ENCODE measurements at regions not wholly inside any gene's neighbourhood (a gene's known extent, or its start where the extent isn't known, plus 50 kb on each side); places are given as distances from the start of the nearest gene placed in this dataset.

DNA sequence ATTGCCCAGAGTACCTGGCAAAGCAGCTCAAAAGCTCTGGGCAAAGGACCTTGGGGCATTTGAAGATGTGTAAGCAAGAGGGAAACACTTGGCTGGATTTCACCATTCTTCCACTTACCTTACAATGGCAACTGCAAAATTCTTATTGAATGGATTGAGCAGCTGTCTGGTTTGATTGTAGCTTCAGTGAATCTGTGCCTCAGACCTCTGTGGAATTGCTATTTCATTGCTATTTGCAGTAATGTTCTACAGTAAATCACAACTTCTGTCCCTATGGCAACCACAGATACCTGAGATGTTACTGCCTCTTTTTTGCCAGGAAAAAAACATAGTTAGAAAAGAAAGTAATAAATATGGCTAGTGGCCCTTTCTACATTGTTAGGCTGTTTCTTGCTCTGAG, 519.5 kb downstream of the SUCLA2 start:
- TF ChIP-seq, protein P1, sequence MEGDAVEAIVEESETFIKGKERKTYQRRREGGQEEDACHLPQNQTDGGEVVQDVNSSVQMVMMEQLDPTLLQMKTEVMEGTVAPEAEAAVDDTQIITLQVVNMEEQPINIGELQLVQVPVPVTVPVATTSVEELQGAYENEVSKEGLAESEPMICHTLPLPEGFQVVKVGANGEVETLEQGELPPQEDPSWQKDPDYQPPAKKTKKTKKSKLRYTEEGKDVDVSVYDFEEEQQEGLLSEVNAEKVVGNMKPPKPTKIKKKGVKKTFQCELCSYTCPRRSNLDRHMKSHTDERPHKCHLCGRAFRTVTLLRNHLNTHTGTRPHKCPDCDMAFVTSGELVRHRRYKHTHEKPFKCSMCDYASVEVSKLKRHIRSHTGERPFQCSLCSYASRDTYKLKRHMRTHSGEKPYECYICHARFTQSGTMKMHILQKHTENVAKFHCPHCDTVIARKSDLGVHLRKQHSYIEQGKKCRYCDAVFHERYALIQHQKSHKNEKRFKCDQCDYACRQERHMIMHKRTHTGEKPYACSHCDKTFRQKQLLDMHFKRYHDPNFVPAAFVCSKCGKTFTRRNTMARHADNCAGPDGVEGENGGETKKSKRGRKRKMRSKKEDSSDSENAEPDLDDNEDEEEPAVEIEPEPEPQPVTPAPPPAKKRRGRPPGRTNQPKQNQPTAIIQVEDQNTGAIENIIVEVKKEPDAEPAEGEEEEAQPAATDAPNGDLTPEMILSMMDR (IDR thresholded peaks at IDR 0.05; ENCODE audit: unreplicated experiment), result no peak
- Mint-ChIP-seq H3K9me3 (ENCODE audit: low read depth) (no peaks in the 10 kb centered on the region), H3K36me3 (ENCODE audit: insufficient read depth) (no peaks in the 10 kb centered on the region), H3K4me1 (ENCODE audit: low read depth) (peaks cover 5% of the 10 kb centered on the region), H3K27me3 (no peaks in the 10 kb centered on the region), H3K27ac (no peak overlapping the region), H3K4me3 (ENCODE audit: low read depth) (no peak overlapping the region)
- DNase-seq (ENCODE audit: low spot score, unreplicated experiment), result no peak

DNA sequence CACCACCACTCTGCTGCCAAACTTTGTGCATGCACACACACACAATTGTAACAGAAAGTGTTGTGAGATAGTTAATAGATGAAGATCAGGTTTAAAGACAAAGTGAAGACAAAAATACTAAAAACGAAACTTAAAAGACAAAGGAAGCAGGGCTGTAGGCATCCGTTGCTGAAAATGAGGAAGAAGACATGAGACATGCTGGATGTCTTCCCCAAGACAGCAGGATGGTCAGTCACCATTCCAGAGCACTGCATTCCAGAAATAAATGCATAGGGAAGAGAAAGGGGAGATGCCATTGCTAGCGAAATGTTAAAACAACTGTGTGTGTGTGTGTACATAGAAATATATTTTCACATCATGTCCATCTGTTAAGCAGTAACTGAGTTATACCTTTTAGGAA, 520.1 kb downstream of the SUCLA2 start:
- Mint-ChIP-seq H3K4me1 (ENCODE audit: low read depth) (peaks cover 5% of the 10 kb centered on the region), H3K27me3 (no peaks in the 10 kb centered on the region), H3K36me3 (ENCODE audit: insufficient read depth) (no peaks in the 10 kb centered on the region), H3K27ac (no peak overlapping the region), H3K9me3 (ENCODE audit: low read depth) (no peaks in the 10 kb centered on the region), H3K4me3 (ENCODE audit: low read depth) (no peak overlapping the region)
- TF ChIP-seq, protein P1 (IDR thresholded peaks at IDR 0.05; ENCODE audit: unreplicated experiment), result no peak
- no peak for DNase-seq (ENCODE audit: low spot score, unreplicated experiment)

DNA sequence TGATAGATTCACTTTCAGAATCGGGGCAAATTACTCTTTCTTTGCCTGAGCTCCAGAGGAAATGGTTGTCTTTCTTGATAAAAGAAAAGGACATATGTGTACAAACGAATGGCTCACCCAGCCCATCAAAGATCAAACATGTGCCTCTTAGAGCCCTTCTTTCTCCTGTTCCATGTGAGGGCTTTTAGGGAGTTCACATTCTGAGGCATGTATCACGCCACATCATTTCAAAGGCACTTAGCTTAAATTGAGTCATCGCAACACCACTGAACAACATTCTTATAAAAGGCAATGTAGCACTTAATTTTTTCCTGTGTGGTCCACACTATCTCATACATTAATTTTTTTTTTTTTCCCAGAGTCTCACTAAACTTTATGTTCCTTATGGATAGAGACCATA, 521.0 kb downstream of the SUCLA2 start:
- Mint-ChIP-seq H3K4me3 (ENCODE audit: low read depth) (no peak overlapping the region), H3K27me3 (no peaks in the 10 kb centered on the region), H3K27ac (no peak overlapping the region), H3K36me3 (ENCODE audit: insufficient read depth) (no peaks in the 10 kb centered on the region), H3K4me1 (ENCODE audit: low read depth) (peaks cover 5% of the 10 kb centered on the region), H3K9me3 (ENCODE audit: low read depth) (no peaks in the 10 kb centered on the region)
- DNase-seq (ENCODE audit: low spot score, unreplicated experiment), result no peak
- TF ChIP-seq, protein P1 (IDR thresholded peaks at IDR 0.05; ENCODE audit: unreplicated experiment), result no peak

DNA sequence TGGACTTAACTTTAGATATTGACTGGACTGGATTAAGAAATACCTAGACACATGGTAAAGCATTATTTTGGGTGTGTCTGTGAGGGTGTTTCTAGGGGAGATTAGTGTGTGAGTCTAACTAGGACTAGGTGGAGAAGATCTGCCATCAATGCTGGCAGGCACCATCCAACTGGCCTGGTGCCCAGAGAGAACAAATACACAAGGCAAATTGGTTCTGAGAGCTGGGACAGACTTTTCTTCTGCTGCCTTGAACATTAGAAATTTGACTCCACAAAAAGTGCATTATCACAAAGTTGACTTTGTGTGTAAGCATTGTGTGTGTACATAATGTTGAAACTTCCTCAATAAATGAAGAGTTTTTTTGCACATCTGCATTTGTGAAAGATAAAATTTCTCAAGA, 522.1 kb downstream of the SUCLA2 start:
- TF ChIP-seq, protein P1 (IDR thresholded peaks at IDR 0.05; ENCODE audit: unreplicated experiment), result no peak
- Mint-ChIP-seq H3K27ac (no peak overlapping the region), H3K9me3 (ENCODE audit: low read depth) (no peaks in the 10 kb centered on the region)

DNA sequence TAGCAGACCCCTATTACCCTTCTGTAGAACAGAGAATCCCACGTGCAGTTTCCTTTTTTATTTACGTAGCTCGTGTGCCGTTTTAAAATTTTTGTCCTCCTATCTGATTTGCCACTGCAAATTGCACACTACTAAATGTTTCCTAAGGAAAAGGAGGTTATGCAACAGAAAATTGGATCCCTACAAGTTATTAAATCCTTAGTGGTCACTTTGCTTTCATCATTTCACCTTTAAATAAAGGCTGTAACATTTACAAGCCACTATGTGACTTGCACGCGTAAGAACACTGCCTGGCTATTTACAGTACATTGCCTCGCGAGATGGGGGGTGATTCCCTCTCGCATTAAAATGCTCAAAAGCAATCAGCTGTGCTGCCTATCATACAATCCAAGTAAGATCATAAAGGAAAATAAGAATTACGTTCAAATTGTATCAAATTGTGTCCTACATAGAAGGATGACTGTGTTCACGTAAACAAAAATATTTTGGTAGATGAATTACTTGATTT, 525.6 kb downstream of the SUCLA2 start:
- Mint-ChIP-seq H3K4me3 (ENCODE audit: low read depth) (no peak overlapping the region), H3K27me3 (no peaks in the 10 kb centered on the region), H3K9me3 (ENCODE audit: low read depth) (no peaks in the 10 kb centered on the region), H3K4me1 (ENCODE audit: low read depth) (no peaks in the 10 kb centered on the region), H3K27ac (no peak overlapping the region), H3K36me3 (ENCODE audit: insufficient read depth) (no peaks in the 10 kb centered on the region)
- TF ChIP-seq, protein P1 (IDR thresholded peaks at IDR 0.05; ENCODE audit: unreplicated experiment), result no peak
- DNase-seq (ENCODE audit: low spot score, unreplicated experiment), result no peak

More for the DNA sequence above, 522.1 kb downstream of the SUCLA2 start:
- H3K36me3 Mint-ChIP-seq (ENCODE audit: insufficient read depth), result no peaks in the 10 kb centered on the region
- DNase-seq (ENCODE audit: low spot score, unreplicated experiment), result no peak
- no peaks in the 10 kb centered on the region for H3K4me1 Mint-ChIP-seq (ENCODE audit: low read depth)
- H3K27me3 Mint-ChIP-seq, result no peaks in the 10 kb centered on the region
- no peak overlapping the region for H3K4me3 Mint-ChIP-seq (ENCODE audit: low read depth)
